H1 (cell line): ENCODE measurements at regions not wholly inside any gene's neighbourhood (a gene's known extent, or its start where the extent isn't known, plus 50 kb on each side); places are given as distances from the start of the nearest gene placed in this dataset.

ENCODE experiments used
- CTCF ChIA-PET: fragments of 300-600 bp; sonication (Branson Sonifier 250); formaldehyde crosslinking; loops from one replicate; lab custom pipeline; 2021; ENCODE audit not compliant: partially characterized antibody; lab: Charles Lee
- POLR2A ChIA-PET: fragments of 300-600 bp; sonication (Branson Sonifier 250); formaldehyde crosslinking; loops from one replicate; lab custom pipeline; 2021; ENCODE audit warnings: inconsistent platforms; ENCODE audit not compliant: partially characterized antibody; lab: Charles Lee
- DNase-seq, 2 experiments: peaks; one replicate each; pipeline versions ENCODE4 v3.0.0 to v3.0.0-alpha.2; 2010 to 2022; ENCODE audit warnings: low spot score in 2 of 2, low read depth in 1 of 2, mixed read lengths in 1 of 2
- FAIRE-seq: peaks from 2 replicates; lab custom pipeline; 2011; peaks lifted over from hg19 to GRCh38; lab: Jason Lieb, UNC
- H2AFZ ChIP-seq: 2 replicates; pipeline ENCODE4 v1.8.1; 2012; ENCODE audit warnings: low read length, inconsistent platforms
- H2AK5ac ChIP-seq: 2 replicates; pipeline ENCODE4 v1.6.1; 2013; ENCODE audit warnings: low read depth, low read length
- H2BK120ac ChIP-seq: replicated peaks from 2 replicates; pipeline ENCODE3; 2013; ENCODE audit warnings: low read depth, low read length, inconsistent platforms
- H2BK12ac ChIP-seq: 2 replicates; pipeline ENCODE4 v1.6.1; 2013; ENCODE audit warnings: low read depth, low read length
- H2BK15ac ChIP-seq: 2 replicates; pipeline ENCODE4 v1.6.1; 2013; ENCODE audit warnings: low read length
- H2BK20ac ChIP-seq: 2 replicates; pipeline ENCODE4 v1.6.1; 2013; ENCODE audit warnings: low read length
- H2BK5ac ChIP-seq: 2 replicates; pipeline ENCODE4 v1.6.1; 2013; ENCODE audit warnings: low read depth, low read length
- H3K14ac ChIP-seq: 2 replicates; pipeline ENCODE4 v1.6.1; 2013; ENCODE audit warnings: inconsistent platforms; ENCODE audit not compliant: insufficient read length
- H3K18ac ChIP-seq: 2 replicates; pipeline ENCODE4 v1.6.1; 2013; ENCODE audit warnings: low read length; ENCODE audit errors: extremely low read depth
- H3K23ac ChIP-seq: 2 replicates; pipeline ENCODE4 v1.6.1; 2013; ENCODE audit warnings: inconsistent platforms; ENCODE audit not compliant: insufficient read length
- H3K23me2 ChIP-seq: 2 replicates; pipeline ENCODE4 v1.6.1; 2013; ENCODE audit warnings: low read depth, low read length
- H3K27ac ChIP-seq: 2 replicates; pipeline ENCODE4 v1.6.1; 2011; ENCODE audit warnings: low read depth, low read length, inconsistent platforms
- H3K27me3 ChIP-seq, 4 experiments: replicated peaks in 1 of 4; 1 replicate in 1 of 4; 2 replicates in 3 of 4; pipeline versions ENCODE4 v1.6.1 to v1.8.1; 2011 to 2013; ENCODE audit warnings: low read length in 3 of 4, mild to moderate bottlenecking in 3 of 4, inconsistent platforms in 2 of 4, mixed read lengths in 2 of 4, moderate library complexity in 1 of 4; ENCODE audit not compliant: control insufficient read depth in 3 of 4, insufficient read depth in 3 of 4; ENCODE audit errors: extremely low read depth in 1 of 4
- H3K36me3 ChIP-seq, 4 experiments: 2 replicates each; pipeline versions ENCODE4 v1.6.1 to v1.8.1; 2011 to 2013; ENCODE audit warnings: mild to moderate bottlenecking in 4 of 4, low read length in 3 of 4, moderate library complexity in 2 of 4, control low read depth in 1 of 4, inconsistent platforms in 1 of 4; ENCODE audit not compliant: insufficient read depth in 4 of 4, control insufficient read depth in 2 of 4
- H3K4ac ChIP-seq: replicated peaks from 2 replicates; pipeline ENCODE3; 2013; ENCODE audit warnings: low read length, low read depth, mixed read lengths, inconsistent platforms; ENCODE audit not compliant: insufficient read length
- H3K4me1 ChIP-seq, 4 experiments: replicated peaks in 1 of 4; 1 replicate in 1 of 4; 2 replicates in 3 of 4; pipeline versions ENCODE4 v1.6.1 to v1.8.1; 2011 to 2013; ENCODE audit warnings: low read length in 3 of 4, inconsistent platforms in 2 of 4, mixed read lengths in 1 of 4; ENCODE audit not compliant: insufficient read depth in 4 of 4, control insufficient read depth in 3 of 4
- H3K4me2 ChIP-seq, 2 experiments: 2 replicates each; pipeline versions ENCODE4 v1.6.1 to v1.8.1; 2011 to 2013; ENCODE audit warnings: low read depth in 2 of 2, low read length in 2 of 2, control low read depth in 1 of 2, inconsistent platforms in 1 of 2, mild to moderate bottlenecking in 1 of 2; ENCODE audit not compliant: insufficient read depth in 1 of 2
- H3K4me3 ChIP-seq, 4 experiments: fragments of 200-600, 300-600 bp in 1 of 4; sonication (generic), shearing (Covaris generic), sonication (Bioruptor Twin) in 1 of 4; 2 replicates each; pipeline versions ENCODE4 v1.5.1 to v1.8.1; 2011 to 2016; ENCODE audit warnings: low read length in 4 of 4, low read depth in 3 of 4, control low read depth in 2 of 4, inconsistent platforms in 2 of 4, mild to moderate bottlenecking in 2 of 4, mixed read lengths in 1 of 4, moderate library complexity in 1 of 4; ENCODE audit not compliant: insufficient read depth in 2 of 4; ENCODE audit errors: extremely low read depth in 1 of 4
- H3K56ac ChIP-seq: replicated peaks from 2 replicates; pipeline ENCODE3; 2013; ENCODE audit warnings: low read depth, mild to moderate bottlenecking, mixed read lengths, low read length, inconsistent platforms; ENCODE audit not compliant: insufficient read length
- H3K79me1 ChIP-seq: 2 replicates; pipeline ENCODE4 v1.6.1; 2013; ENCODE audit warnings: low read depth, low read length, control low read depth
- H3K79me2 ChIP-seq, 2 experiments: 2 replicates each; pipeline versions ENCODE4 v1.6.1 to v1.8.1; 2012 to 2013; ENCODE audit warnings: low read length in 2 of 2, mild to moderate bottlenecking in 2 of 2, inconsistent platforms in 1 of 2; ENCODE audit not compliant: insufficient read depth in 2 of 2, control insufficient read depth in 1 of 2
- H3K9ac ChIP-seq, 4 experiments: replicated peaks in 1 of 4; 1 replicate in 1 of 4; 2 replicates in 3 of 4; pipeline versions ENCODE4 v1.6.1 to v1.8.1; 2011 to 2013; ENCODE audit warnings: low read depth in 3 of 4, low read length in 3 of 4, control low read depth in 2 of 4, mild to moderate bottlenecking in 2 of 4, moderate library complexity in 2 of 4, inconsistent platforms in 1 of 4; ENCODE audit errors: extremely low read depth in 1 of 4
- H3K9me3 ChIP-seq, 2 experiments: 2 replicates each; pipeline versions ENCODE4 v1.6.1 to v1.8.1; 2012 to 2013; ENCODE audit warnings: mild to moderate bottlenecking in 2 of 2, moderate library complexity in 2 of 2, control low read depth in 1 of 2, inconsistent platforms in 1 of 2, low read depth in 1 of 2, low read length in 1 of 2, mixed read lengths in 1 of 2; ENCODE audit not compliant: insufficient read depth in 2 of 2
- H4K20me1 ChIP-seq, 2 experiments: replicated peaks in 1 of 2; 2 replicates each; pipeline versions ENCODE3 to v1.8.1; 2011 to 2013; ENCODE audit warnings: inconsistent platforms in 2 of 2, low read length in 2 of 2, mild to moderate bottlenecking in 1 of 2; ENCODE audit not compliant: insufficient read depth in 2 of 2, control insufficient read depth in 1 of 2
- H4K5ac ChIP-seq: 2 replicates; pipeline ENCODE4 v1.6.1; 2013; ENCODE audit warnings: low read length, low read depth, mixed read lengths, inconsistent platforms; ENCODE audit not compliant: insufficient read length
- H4K8ac ChIP-seq: 2 replicates; pipeline ENCODE4 v1.8.0; 2013; ENCODE audit warnings: mild to moderate bottlenecking, moderate library complexity, low read length, inconsistent platforms; ENCODE audit not compliant: insufficient read depth; ENCODE audit errors: extremely low read depth
- H4K91ac ChIP-seq: replicated peaks from 2 replicates; pipeline ENCODE3; 2013; ENCODE audit warnings: low read length, mixed read lengths, inconsistent platforms; ENCODE audit not compliant: insufficient read length
- BCL11A ChIP-seq, 2 experiments: IDR thresholded peaks; one replicate each; pipeline ENCODE4 v1.6.1; 2011; ENCODE audit warnings: low read depth in 2 of 2, low read length in 2 of 2, mild to moderate bottlenecking in 2 of 2
- BRCA1 ChIP-seq: IDR thresholded peaks from 2 replicates; pipeline ENCODE4 v1.6.1; 2012; ENCODE audit warnings: low read depth, low read length, improper control_type of control experiment
- CBX8 ChIP-seq: fragments of 300-800, 300-1000 bp; sonication (generic); IDR thresholded peaks from 2 replicates; pipeline ENCODE4 v1.7.1; 2016; ENCODE audit warnings: low read depth, low read length, borderline replicate concordance
- CTCF ChIP-seq, 3 experiments: IDR thresholded peaks; 1 replicate in 2 of 3; 2 replicates in 1 of 3; pipeline versions ENCODE4 v1.5.1 to v1.6.1; 2011; ENCODE audit warnings: low read length in 3 of 3, mild to moderate bottlenecking in 3 of 3, inconsistent platforms in 2 of 3, low read depth in 1 of 3, moderate library complexity in 1 of 3; ENCODE audit not compliant: insufficient read depth in 1 of 3; ENCODE audit errors: control extremely low read depth in 1 of 3
- GTF2F1 ChIP-seq: IDR thresholded peaks from 2 replicates; pipeline ENCODE4 v1.6.1; 2012; ENCODE audit warnings: low read depth, low read length, improper control_type of control experiment, borderline replicate concordance
- KDM4A ChIP-seq: IDR thresholded peaks from one replicate; pipeline ENCODE4 v1.7.1; 2012; ENCODE audit warnings: low read depth, mild to moderate bottlenecking, moderate library complexity, low read length, inconsistent platforms; ENCODE audit not compliant: severe bottlenecking
- NANOG ChIP-seq: IDR thresholded peaks from 2 replicates; pipeline ENCODE4 v1.6.1; 2011; ENCODE audit warnings: low read length, low read depth, mild to moderate bottlenecking, inconsistent platforms; ENCODE audit not compliant: insufficient read depth, poor library complexity, severe bottlenecking
- RAD21 ChIP-seq, 2 experiments: IDR thresholded peaks in 1 of 2; conservative IDR thresholded peaks in 1 of 2; 2 replicates each; pipeline ENCODE4 v1.6.1; 2011; ENCODE audit warnings: low read depth in 2 of 2, low read length in 2 of 2, improper control_type of control experiment in 1 of 2, inconsistent platforms in 1 of 2, mild to moderate bottlenecking in 1 of 2, moderate library complexity in 1 of 2
- RNF2 ChIP-seq: fragments of 200-900, 300-1000 bp; sonication (generic); IDR thresholded peaks from 2 replicates; pipeline ENCODE4 v1.7.1; 2016; ENCODE audit warnings: borderline replicate concordance, low read depth, mild to moderate bottlenecking, antibody characterized with exemption, low read length; ENCODE audit not compliant: poor library complexity, severe bottlenecking; ENCODE audit errors: missing control alignments
- SIRT6 ChIP-seq: IDR thresholded peaks from one replicate; pipeline ENCODE4 v1.7.1; 2012; ENCODE audit warnings: low read length, inconsistent platforms
- YY1 ChIP-seq: IDR thresholded peaks from 2 replicates; pipeline ENCODE4 v1.6.1; 2011; ENCODE audit warnings: low read depth, mild to moderate bottlenecking, low read length
- WGBS, 2 experiments: shearing (Covaris generic) in 1 of 2; methylation state at CpG; one replicate each; pipeline versions ENCODE4 v1.1.6 to v1.1.7; 2013 to 2015; ENCODE audit warnings: low lambda C conversion rate in 2 of 2, mixed read lengths in 2 of 2, inconsistent platforms in 1 of 2, low coverage in 1 of 2, missing lambda C conversion rate in 1 of 2; ENCODE audit not compliant: insufficient replicate concordance in 2 of 2, insufficient coverage in 1 of 2, insufficient read length in 1 of 2; ENCODE audit errors: extremely low coverage in 1 of 2, missing lambda C conversion rate in 1 of 2; 5-methylcytosine and 5-hydroxymethylcytosine counted together

- FAIRE-seq (no peak), DNase-seq (no peak)
- H3K4me1 ChIP-seq = no peaks in the 10 kb centered on the region
- no peak overlapping the region for H2BK12ac ChIP-seq
- WGBS, 2 experiments = 87% methylated on average over 5 of the region's 6 CpGs; no CpG with 5 or more reads in 1 of the 2 experiments
- H3K4me2 ChIP-seq = no peak overlapping the region
- H2AK5ac ChIP-seq = no peak overlapping the region
- no peak overlapping the region for H2AFZ ChIP-seq
- ChIA-PET POLR2A (no interaction called here), CTCF (interaction anchor here (0.7 to 1.4 kb wide), 2 partner anchors 66 to 292 kb away, joined by 3 read pairs; no protein-coding TSS in a partner anchor)
- no peaks in the 10 kb centered on the region for H3K9me3 ChIP-seq
- H4K5ac ChIP-seq = no peak overlapping the region
- no peak overlapping the region for H4K8ac ChIP-seq
- no peak overlapping the region for H2BK5ac ChIP-seq
- H2BK20ac ChIP-seq = no peak overlapping the region
- H4K20me1 ChIP-seq = no peaks in the 10 kb centered on the region
- H3K27me3 ChIP-seq = no peaks in the 10 kb centered on the region; a peak in 1 of 7 replicates
- H3K36me3 ChIP-seq = no peaks in the 10 kb centered on the region
- no peak overlapping the region for H3K27ac ChIP-seq
- H3K4me3 ChIP-seq = no peak overlapping the region
- H3K79me2 ChIP-seq = no peaks in the 10 kb centered on the region
- H3K14ac ChIP-seq = no peak overlapping the region
- H3K18ac ChIP-seq = no peak overlapping the region
- H3K79me1 ChIP-seq = no peaks in the 10 kb centered on the region
- no peaks in the 10 kb centered on the region for H3K23me2 ChIP-seq
- H4K91ac ChIP-seq = no peak overlapping the region
- H3K9ac ChIP-seq = no peak overlapping the region
- H3K56ac ChIP-seq = no peak overlapping the region
- no peak overlapping the region for H3K23ac ChIP-seq
- H2BK120ac ChIP-seq = no peak overlapping the region
- H2BK15ac ChIP-seq = no peak overlapping the region
- no peak overlapping the region for H3K4ac ChIP-seq
- TF ChIP-seq SIRT6 (no peak), GTF2F1 (no peak), CTCF (IDR thresholded peaks at IDR 0.05; ENCODE audit: control extremely low read depth in 1 of 3, insufficient read depth in 1 of 3, low read depth in 1 of 3, low read length in 3 of 3) (no peak), BRCA1 (no peak), YY1 (no peak), NANOG (no peak), CBX8 (no peak), KDM4A (no peak), BCL11A (IDR thresholded peaks at IDR 0.05; ENCODE audit: low read depth in 2 of 2, low read length in 2 of 2) (no peak), RAD21 (IDR thresholded peaks at IDR 0.05 in 1 of 2, conservative IDR thresholded peaks at IDR 0.05 in 1 of 2; ENCODE audit: low read depth in 2 of 2, low read length in 2 of 2) (no peak), RNF2 (no peak)
These were observed 187.2 kb upstream of the CXCL12 start for GRCh38 chr10:44572146-44572545.
